H7 (cell line): ENCODE measurements at regions not wholly inside any gene's neighbourhood (a gene's known extent, or its start where the extent isn't known, plus 50 kb on each side); places are given as distances from the start of the nearest gene placed in this dataset.
"Not testable (repeated sequence)": the region's sequence is repeated elsewhere in the genome, so short reads cannot be mapped to it uniquely, and the experiment has no call there.

Experiments
- DNase-seq: peaks from one replicate; pipeline ENCODE4 v3.0.0; 2012
- H3K27me3 ChIP-seq: 2 replicates; pipeline ENCODE4 v1.6.0; 2011; ENCODE audit warnings: mild to moderate bottlenecking, low read length; ENCODE audit not compliant: control insufficient read depth, insufficient read depth
- H3K36me3 ChIP-seq: replicated peaks from 2 replicates; pipeline ENCODE4 v1.5.1; 2011; ENCODE audit warnings: low read length; ENCODE audit not compliant: control insufficient read depth, insufficient read depth
- H3K4me3 ChIP-seq: 2 replicates; pipeline ENCODE4 v1.5.1; 2011; ENCODE audit warnings: low read depth, mild to moderate bottlenecking, control low read depth, low read length, moderate library complexity; ENCODE audit not compliant: insufficient read depth

- H3K4me3 ChIP-seq, result no peak overlapping the region
- peaks cover 1% of the 10 kb centered on the region for H3K27me3 ChIP-seq
- H3K36me3 ChIP-seq, result no peaks in the 10 kb centered on the region
- DNase-seq, result no peak
These were observed 61.3 kb upstream of the ADGRL1 start for GRCh38 chr19:14267224-14267741.

GRCh38 chr19:14266208-14266607 is 60.2 kb upstream of the ADGRL1 start:
- not testable (repeated sequence) for H3K36me3 ChIP-seq, H3K4me3 ChIP-seq, DNase-seq, H3K27me3 ChIP-seq

- Histone ChIP-seq H3K4me3 (peak overlapping the region; percentile 46), H3K36me3 (no peaks in the 10 kb centered on the region), H3K27me3 (peaks cover 1% of the 10 kb centered on the region)
- DNase-seq, result peak; percentile 87
These were observed 59.5 kb upstream of the ADGRL1 start for GRCh38 chr19:14265290-14266036.

- H3K36me3 ChIP-seq, result not testable (repeated sequence)
These were observed 50.1 kb upstream of the ADGRL1 start for GRCh38 chr19:14255902-14256649.

More at GRCh38 chr19:14255902-14256649, 50.1 kb upstream of the ADGRL1 start:
- H3K4me3 ChIP-seq, DNase-seq, H3K27me3 ChIP-seq: not testable (repeated sequence)
